Right renal pelvis (tissue), 4 donors: ENCODE measurements at regions not wholly inside any gene's neighbourhood (a gene's known extent, or its start where the extent isn't known, plus 50 kb on each side); places are given as distances from the start of the nearest gene placed in this dataset.

Experiments
- DNase-seq, 4 donors: peaks; one replicate each; pipeline ENCODE4 v3.0.0-alpha.2; 2013; ENCODE audit warnings: low read depth in 4 of 4, low spot score in 3 of 4, missing footprints in 1 of 4

DNA sequence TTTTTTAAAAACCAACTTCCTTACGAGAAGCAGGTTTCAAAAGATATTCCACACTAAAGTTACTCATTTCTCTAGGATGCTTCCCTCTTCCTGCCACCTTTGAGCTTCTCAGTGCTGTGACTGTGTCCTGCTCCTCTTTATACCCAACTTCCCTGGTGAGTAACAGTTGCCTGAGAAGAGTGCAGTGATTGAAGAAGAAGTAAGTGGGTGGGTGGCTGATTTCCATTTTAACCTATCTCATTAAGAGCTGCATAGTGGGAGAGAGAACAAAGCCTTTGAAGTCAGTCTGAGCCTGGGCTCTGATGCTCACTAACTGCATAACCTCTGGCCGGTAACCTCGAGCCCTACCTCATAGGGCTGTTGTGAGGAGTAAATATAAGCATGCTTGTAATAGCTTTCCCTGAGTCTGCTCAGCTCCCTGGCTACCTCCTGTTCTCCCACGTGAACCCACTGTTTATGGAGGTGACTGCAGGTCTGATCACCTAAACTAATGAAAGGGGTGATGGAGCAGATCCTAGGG lies 977.3 kb downstream of the UQCRFS1 start:
- DNase-seq: no peak

DNA sequence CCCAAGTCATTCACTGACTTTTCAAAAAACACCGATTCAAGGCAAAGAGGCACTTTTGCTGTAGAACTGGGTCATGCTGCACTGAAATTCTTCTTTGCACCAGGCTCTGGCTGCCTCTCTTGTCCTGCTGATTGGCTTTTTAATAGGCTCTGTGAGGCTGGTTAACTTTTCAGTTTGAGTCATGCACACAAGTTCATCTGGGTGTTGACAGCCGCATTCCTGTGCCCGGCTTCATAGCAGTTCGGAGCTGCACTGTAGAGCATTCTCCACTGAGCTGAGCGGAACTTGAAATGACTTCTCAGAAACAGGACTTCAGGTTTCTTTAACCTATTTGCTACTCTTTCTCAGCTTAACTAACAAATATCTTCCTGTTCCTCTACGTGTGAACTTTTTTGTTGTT lies 978.3 kb downstream of the UQCRFS1 start:
- no peak for DNase-seq

DNA sequence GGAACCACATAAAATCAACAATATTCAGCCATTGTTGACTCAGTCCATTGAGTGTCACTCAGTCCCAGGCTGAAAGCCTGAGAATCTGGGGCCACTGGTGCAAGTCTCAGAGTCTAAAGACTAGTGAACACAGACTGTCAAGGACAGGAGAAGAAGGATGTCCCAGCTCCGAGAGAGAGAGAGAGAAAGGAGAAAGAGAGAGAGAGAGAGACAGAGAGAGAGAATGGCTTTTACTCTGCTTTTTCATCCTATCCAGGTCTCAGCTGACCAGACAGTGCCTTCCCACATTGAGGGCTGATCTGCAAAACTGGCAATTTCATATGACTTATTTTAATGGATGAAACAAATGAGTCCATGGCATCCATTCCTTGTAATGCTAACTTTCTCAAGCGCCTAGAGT lies 984.1 kb downstream of the UQCRFS1 start:
- no peak for DNase-seq

DNA sequence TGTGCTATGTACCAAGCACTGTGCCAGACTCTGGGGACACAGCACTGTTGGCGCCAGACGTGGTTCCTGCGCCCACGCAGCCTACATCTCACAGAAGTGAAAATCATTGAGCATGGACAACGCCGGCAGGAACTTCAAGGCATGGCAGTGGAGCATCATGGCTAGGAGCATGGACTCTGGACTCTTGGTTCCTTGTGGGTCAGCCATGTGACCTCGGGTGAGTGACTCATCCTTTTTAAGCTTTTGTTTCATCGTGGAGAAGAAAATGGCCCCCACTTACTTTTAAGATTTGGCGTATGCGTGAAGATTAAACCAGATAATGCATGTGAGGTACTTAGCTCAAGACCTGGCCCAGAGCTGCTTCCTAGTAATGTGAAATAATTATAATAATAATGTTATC lies 988.5 kb downstream of the UQCRFS1 start:
- no peak for DNase-seq

DNA sequence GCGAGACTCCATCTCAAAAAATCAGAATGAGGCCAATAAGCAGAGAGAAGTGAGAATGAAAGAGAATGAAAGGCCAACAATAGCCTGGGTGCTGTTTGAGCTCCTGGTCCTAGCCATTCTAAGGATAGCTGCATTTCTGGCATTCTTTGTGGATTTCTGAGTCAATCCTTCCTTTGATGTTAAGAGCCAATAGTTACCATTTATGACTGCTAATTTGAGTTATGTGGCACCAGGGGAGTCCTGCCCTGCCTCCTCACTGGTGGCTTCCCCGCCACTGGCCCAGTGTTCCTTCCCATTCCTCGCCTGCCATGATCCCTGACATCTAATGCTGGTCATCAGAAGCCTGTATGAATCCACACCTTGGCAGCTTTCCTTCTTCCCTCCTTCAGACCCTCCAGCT lies 991.2 kb downstream of the UQCRFS1 start:
- DNase-seq: no peak

DNA sequence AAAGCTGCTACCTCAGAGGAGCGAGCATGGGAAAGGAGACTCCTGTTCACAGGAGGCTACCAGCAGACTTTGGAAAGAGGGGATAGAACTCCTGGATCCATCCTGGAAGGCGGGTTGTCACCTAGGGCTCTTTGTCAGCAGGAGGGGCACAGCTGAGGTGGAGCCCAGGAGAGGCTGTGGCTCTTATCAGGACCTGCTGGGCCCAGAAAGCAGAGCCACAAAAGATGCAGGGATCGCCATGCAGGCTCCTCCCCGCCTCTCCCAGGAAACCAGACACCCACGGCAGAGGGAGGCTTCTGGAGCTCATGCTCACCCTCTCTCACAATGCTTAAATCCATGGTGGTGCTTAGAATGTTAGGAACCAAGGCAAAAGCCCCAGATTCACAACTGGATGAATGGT lies 994.2 kb downstream of the UQCRFS1 start:
- DNase-seq: no peak

DNA sequence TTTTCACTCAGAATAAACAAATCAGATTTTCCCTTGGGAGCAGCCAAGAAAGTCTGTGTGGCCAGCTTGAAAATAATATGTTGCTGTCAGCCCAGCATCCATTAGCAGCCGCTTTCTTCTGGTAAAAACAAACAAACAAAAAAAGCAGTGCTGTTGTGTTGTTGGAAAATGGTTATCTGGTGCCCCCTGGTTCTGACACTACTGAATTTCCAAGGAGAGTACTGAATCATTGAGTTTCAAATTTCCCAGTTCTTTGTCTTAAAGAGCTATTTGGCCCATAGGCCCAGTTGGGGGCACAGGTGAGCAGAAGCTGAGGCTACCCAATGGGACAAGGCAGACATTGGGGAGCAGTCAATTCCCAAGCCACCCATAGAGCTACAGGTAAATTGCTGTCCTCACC lies 995.9 kb downstream of the UQCRFS1 start:
- DNase-seq: peak in 1 of 4 donors; percentile 20

DNA sequence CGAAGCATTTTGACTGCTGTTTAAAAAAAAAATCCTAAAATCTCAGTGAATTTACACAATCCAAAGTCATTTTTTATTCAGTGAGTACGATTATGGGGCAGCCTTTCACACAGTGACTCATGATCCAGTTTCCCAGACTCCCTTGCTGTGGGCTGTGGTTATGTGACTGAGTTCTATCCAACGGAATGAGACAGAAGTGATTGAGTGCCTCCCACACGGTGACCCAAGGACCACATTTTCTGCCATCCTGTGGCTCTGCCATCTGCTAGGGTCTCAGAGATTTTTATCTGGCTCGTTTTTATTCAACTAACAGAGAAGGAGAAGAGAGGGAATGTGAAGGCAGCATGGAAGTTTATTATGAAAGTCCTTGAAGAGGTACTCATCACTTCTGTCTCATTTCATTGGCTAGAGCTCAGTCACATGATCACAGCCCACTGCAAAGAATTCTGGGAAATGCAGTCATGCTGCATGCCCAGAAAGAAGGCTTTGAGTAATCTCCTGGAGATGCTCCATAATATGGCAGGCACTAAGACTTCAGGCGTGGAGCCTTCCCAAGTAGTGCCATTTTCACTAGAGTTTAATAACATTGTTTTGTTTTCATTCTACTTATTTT lies 999.4 kb downstream of the UQCRFS1 start:
- DNase-seq: no peak

DNA sequence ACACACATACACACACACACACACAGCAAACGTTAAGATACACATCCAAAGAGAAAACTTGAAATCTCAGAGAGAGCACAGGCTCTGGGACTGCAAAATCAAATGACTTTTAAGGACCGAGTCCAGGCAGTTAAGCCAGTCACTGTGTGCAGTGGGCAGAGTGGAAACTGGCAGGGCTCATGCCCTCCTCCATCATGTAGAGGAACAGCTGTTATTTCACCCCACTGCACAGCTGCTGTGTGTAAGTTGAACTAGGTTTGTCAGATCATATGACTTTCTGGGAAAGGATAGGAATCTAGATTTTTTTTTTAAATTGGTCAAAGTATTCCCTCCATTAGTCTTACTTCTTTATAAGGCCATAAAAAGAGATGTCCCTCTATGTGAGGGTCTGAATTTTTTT lies 1002.1 kb downstream of the UQCRFS1 start:
- no peak for DNase-seq

DNA sequence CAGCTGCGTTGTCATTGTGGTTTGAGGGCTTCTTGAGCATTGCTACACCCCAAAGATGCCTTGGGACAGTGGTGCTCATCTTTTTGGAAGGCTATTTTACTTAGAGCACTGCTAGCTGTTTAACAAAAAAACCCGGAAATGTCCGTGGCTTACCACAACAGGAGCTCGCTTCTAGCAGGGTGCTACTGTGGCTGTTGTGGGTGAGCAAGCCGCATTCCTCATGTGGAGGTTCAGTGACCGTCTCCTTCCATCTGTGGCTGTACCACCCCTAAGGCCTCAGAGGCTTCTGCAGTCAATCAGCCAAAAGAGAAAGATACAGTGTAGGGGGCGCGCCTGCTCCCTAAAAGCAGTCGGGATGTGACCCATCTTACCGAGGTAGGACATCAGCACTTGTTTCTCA lies 1004.2 kb downstream of the UQCRFS1 start:
- no peak for DNase-seq

DNA sequence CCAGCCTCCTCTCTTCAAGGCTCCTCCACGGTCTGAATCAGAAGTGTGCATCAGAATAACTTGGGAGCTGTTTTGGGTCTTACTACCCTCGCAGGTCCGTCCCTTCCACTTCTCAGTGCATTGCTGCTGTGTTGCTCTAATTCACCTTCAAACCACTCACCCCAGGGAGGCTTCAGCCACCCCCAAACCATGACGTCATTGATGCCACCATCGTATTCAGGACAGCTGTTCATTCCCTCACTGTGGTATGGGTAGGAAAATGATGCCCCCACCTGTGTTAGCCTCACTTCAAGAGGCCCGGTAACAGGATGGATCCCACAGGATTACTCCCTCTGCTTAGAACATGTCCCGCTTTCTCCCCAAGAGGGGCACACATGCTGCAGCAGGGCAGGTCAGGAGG lies 1005.7 kb downstream of the UQCRFS1 start:
- DNase-seq: no peak

DNA sequence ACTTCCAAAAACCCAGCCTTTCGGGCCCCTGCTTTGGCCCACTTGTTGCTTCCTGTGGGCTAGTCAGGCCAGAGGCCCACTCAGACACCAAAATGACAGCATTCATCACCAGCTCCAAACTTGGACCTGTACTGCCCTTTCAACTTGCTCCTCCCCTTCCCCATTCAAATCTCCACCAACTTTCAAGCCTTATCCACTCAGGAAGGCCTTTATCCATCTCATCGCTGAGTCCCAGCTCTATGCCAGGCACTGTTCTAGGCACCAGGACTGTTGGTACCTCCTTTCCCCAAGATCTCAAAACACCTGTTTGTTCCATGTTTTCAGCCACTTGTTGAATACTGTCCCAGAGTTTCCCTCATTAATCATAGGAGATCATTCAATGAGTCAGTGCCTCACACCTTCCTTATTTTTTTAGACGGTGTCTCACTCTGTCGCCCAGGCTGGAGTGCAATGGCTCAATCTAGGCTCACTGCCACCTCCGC lies 1011.4 kb downstream of the UQCRFS1 start:
- no peak for DNase-seq

DNA sequence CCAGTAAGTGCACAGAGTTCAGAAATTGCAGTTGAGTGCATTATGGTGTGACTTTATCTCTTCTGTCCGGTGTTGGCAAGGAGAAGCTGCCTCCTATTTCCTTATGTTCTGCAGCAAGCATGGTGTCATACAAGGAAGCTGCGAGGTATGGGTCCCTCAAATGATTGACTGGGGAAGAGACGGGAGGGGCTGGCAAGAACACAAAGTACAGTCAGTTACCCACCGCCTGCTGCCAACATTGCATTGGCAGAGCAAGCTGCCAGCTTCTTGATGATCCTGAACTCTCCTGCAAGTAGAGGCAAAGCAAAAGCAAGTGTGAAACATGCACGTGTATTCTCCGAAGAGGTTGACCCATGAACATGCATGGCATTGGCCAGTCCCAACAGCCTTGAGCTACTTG lies 1013.6 kb downstream of the UQCRFS1 start:
- no peak for DNase-seq

DNA sequence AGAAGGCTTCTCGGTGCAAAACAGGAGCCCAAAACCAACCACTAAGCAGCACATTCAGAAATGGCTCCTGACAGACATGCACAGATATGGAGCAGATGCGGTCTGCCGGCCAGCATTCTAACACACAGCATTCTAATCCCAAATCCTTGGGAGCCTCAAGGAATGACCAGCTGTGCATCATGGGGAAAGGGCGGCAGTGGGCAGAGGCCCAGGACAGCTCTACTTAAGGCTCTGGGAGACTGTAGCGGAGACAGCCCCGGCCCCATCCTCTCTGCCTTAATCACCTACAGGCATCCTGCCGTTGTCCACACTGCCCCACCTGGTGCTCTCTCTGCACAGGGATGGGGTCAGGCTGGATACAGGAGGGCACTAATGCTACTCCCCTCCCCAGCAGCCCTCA lies 1016.0 kb downstream of the UQCRFS1 start:
- no peak for DNase-seq

DNA sequence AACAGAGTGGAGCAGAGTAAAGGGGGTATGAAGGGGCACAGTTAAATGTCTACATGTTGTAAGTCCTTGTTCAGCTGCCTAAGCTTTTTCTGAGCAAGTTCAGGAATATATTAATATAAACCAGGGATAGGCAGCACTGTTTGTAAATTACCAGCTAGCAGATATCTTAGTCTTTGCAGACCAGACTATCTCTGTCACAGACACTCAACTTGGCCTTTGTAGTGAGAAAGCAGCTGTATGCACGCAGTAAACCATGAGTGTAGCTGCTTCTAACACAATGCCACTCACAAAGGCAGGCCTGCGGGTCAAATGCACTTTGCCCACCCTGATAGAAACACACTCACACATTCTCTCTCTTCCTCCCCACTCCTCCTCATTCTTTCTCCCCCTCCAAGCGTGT lies 1016.9 kb downstream of the UQCRFS1 start:
- no peak for DNase-seq

DNA sequence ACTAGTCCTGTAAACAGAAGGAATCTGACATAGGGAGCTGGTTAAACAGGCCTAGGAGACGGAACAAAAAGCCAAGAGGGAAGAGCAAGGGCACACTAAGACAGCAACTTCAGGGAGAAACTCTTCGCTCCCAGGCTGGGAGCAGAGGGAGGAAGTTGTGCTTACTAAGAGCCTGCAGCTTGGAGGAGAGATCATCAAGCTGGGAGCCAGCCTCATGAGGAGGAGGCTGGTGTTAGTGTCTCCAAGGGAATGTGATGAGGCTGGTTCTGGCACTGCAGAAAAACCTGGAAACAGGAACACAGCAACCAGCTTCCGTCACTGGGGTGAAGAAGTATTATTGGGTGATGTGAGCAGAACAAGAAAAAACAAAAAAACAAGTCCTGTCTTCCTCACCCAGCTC lies 1027.3 kb downstream of the UQCRFS1 start:
- DNase-seq: no peak

DNA sequence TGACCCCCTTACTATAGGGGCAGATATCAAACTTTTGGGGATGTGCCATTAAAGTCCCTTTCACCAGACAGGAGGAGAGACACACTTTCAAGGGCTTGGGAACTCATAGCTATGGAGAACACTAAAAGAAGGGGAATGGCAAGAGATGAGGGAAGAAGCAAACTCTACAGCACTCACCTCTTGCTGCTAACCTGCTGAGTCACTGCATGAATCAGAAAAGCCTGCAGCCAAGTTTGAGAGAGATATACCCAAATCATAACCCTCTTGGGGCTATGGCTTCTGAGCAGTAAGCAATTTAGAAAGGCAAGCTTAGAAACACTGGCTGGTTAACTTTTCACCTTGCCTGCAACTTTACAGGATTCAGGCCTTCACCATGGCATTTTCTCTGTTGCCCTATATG lies 1028.0 kb downstream of the UQCRFS1 start:
- DNase-seq: no peak

DNA sequence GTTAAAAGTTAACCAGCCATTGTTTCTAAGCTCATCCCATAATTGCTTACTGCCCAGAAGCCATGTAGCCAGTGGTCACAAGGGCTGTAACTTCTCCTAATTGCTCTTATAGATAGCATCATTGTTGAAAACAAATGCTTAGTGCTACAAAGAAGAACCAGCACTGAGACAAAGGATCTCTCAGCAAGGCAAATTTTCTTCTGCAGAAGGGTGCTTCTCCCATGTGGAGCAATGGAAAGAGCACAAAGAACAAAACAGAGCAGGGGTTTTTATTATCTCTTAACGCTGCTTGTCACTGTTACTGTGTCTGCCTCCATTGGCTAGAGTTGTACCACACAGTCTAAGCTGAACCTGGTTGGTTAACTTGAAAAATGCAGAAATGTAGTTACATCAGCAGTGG lies 1036.8 kb downstream of the UQCRFS1 start:
- no peak for DNase-seq

DNA sequence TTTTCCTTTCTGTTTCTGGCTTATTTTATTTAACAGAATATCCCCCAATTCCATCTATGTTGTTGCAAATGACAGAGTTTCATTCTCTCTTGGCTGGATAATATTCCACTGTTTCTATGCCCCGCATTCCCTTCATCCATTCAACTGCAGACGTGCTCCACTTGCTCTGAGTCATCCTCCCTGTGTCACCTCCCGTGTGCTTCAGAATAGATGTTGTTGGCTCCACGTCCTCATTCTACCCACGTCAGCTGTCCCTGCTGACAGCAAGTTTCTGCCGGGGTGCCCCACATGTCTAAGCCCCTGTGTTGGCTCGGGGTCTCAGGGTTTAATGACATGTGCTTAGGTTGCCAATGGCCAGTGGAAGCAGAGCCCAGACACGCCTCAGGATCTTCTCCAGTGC lies 1041.0 kb downstream of the UQCRFS1 start:
- no peak for DNase-seq

DNA sequence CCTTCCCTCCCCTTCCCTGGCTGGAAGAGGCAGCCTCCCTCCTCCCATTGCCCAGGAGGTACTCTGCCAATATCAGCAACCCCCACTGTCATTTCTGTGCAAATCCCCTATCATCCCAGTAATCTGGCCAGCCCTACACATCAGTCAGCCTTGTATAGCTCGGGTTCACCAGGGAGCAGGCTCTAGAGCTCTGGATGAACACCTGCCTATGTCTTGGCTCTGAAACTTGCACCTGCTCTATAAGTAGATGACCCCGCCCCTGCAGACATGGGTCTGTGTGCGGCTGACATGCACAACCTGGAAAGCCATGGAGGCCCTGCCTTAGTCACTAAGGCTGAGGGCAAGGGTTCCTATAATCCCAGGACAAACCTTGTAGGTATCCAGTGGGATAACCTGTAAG lies 1042.9 kb downstream of the UQCRFS1 start:
- DNase-seq: no peak

DNA sequence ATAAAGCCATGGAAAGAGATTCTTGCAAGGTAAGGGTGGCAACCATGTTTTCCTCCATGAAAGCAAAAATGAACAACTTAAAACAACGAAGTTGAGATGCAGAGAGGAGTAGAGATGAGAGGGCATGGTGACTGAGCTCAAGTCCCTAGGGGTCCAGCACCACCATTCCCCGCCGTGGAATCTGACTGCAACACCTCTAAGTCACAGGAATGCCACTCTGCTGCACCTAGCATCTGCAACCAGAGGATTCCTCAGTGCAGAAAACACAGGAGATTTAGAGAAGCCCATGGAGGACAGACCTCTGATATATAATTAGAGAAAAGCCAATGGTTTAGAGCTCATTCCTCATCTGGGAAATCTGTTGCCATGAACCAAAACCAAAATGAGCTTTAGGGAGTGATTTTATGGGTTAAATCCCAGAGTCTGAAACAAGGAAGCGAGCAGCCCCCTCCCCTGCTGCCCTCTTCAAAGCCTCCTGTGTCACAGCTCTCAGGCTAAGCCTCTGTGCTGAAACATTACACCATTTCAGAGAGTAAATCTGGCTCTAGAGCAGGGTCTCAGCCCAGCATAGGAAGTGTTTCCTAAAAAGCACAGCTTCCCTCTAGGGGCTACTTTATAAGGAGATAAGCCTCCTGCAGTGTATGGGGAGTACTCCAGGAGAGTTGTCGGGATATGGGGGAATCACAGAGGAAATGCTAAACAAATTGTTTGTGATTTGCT lies 1043.6 kb downstream of the UQCRFS1 start:
- peak in 2 of 4 donors; percentile 24 to 33 for DNase-seq

DNA sequence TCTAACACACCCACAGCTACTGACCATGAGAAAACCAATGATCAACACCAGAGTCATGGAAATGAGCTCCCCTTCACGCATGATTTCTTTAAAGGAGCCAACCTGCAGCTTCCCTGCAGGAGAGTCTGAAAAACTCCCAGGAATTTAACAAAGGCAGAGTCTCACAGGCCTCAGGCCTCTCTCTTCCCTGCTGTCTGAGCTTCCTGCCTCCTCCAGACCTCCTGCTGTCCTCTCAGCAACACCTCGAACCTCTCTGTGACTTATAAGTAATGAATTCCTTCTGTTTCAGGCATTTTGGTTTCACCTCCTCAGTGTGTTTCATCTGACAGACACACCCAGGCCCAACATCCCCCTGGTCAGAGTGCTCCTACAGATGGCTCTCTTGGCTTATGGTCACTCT lies 1044.4 kb downstream of the UQCRFS1 start:
- no peak for DNase-seq
